ENCODE measurements at regions not wholly inside any gene's neighbourhood (a gene's known extent, or its start where the extent isn't known, plus 50 kb on each side); places are given as distances from the start of the nearest gene placed in this dataset.

GRCh38 chr19:30222992-30223865 lies 149.0 kb upstream of the ZNF536 start:
- no peaks in the 10 kb centered on the region for H3K9me3 ChIP-seq (ENCODE audit: control insufficient read depth in 4 of 4, low read length in 3 of 4)
- H3K27me3 ChIP-seq (ENCODE audit: control insufficient read depth in 4 of 4, insufficient read depth in 4 of 4, low read length in 3 of 4) = peaks cover 2 to 20% (median 7%) of the 10 kb centered on the region in 4 donors
- no peaks in the 10 kb centered on the region for H3K36me3 ChIP-seq (ENCODE audit: control insufficient read depth in 4 of 4, insufficient read depth in 3 of 4, low read depth in 1 of 4, low read length in 3 of 4)
- no peak for TF ChIP-seq RXRA (IDR thresholded peaks at IDR 0.05)
- no peak for TF ChIP-seq HNF4G (IDR thresholded peaks at IDR 0.05)
- no peak for TF ChIP-seq JUND (IDR thresholded peaks at IDR 0.05)
- no peak for TF ChIP-seq SP1 (IDR thresholded peaks at IDR 0.05)
- TF ChIP-seq GABPA (IDR thresholded peaks at IDR 0.05 in 1 of 2, conservative IDR thresholded peaks at IDR 0.05 in 1 of 2) = no peak
- no peak for TF ChIP-seq CTCF (IDR thresholded peaks at IDR 0.05; ENCODE audit: low read depth, low read length, missing input control)
- TF ChIP-seq MAX (IDR thresholded peaks at IDR 0.05) = no peak
- TF ChIP-seq FOXA1 (IDR thresholded peaks at IDR 0.05) = no peak
- TF ChIP-seq HNF4A (conservative IDR thresholded peaks at IDR 0.05) = no peak
- TF ChIP-seq RAD21 (IDR thresholded peaks at IDR 0.05) = no peak
- no peak for TF ChIP-seq ATF3 (IDR thresholded peaks at IDR 0.05)
- TF ChIP-seq EGR1 (IDR thresholded peaks at IDR 0.05; ENCODE audit: low read depth in 2 of 2) = no peak
- H3K4me1 ChIP-seq (ENCODE audit: control insufficient read depth in 4 of 4, insufficient read depth in 4 of 4, low read length in 3 of 4) = peaks cover 14 to 23% (median 18%) of the 10 kb centered on the region in 4 donors
- no peak overlapping the region for H3K27ac ChIP-seq (ENCODE audit: low read depth in 1 of 2, low read length in 2 of 2)
- no peak overlapping the region for H3K4me3 ChIP-seq (ENCODE audit: low read depth in 1 of 3, low read length in 3 of 3)
- no peak for DNase-seq (ENCODE audit: low spot score)
- no peak overlapping the region for H3K9ac ChIP-seq (ENCODE audit: low read depth in 1 of 2, low read length in 2 of 2)
- 9% methylated on average over 36 of the region's 36 CpGs for WGBS

- Histone ChIP-seq H3K27ac (ENCODE audit: low read depth in 1 of 2, low read length in 2 of 2) (no peak overlapping the region), H3K4me3 (ENCODE audit: low read depth in 1 of 3, low read length in 3 of 3) (no peak overlapping the region), H3K4me1 (ENCODE audit: control insufficient read depth in 4 of 4, insufficient read depth in 4 of 4, low read length in 3 of 4) (peaks cover 14 to 31% (median 25%) of the 10 kb centered on the region in 4 donors), H3K36me3 (ENCODE audit: control insufficient read depth in 4 of 4, insufficient read depth in 3 of 4, low read depth in 1 of 4, low read length in 3 of 4) (no peaks in the 10 kb centered on the region), H3K9me3 (ENCODE audit: control insufficient read depth in 4 of 4, low read length in 3 of 4) (no peaks in the 10 kb centered on the region), H3K9ac (ENCODE audit: low read depth in 1 of 2, low read length in 2 of 2) (no peak overlapping the region), H3K27me3 (ENCODE audit: control insufficient read depth in 4 of 4, insufficient read depth in 4 of 4, low read length in 3 of 4) (peaks cover 2 to 20% (median 7%) of the 10 kb centered on the region in 4 donors)
- 12% methylated on average over 18 of the region's 18 CpGs for WGBS
- DNase-seq (ENCODE audit: low spot score) = no peak
- TF ChIP-seq CTCF (IDR thresholded peaks at IDR 0.05; ENCODE audit: low read depth, low read length, missing input control) (no peak), ATF3 (IDR thresholded peaks at IDR 0.05) (no peak), RAD21 (IDR thresholded peaks at IDR 0.05) (no peak), MAX (IDR thresholded peaks at IDR 0.05) (no peak), SP1 (IDR thresholded peaks at IDR 0.05) (no peak), HNF4G (IDR thresholded peaks at IDR 0.05) (no peak)
These were observed 148.1 kb upstream of the ZNF536 start for GRCh38 chr19:30223866-30224688.

Data from liver (tissue), 8 donors.